Upper lobe of right lung (tissue), 1 donor: ENCODE measurements at regions not wholly inside any gene's neighbourhood (a gene's known extent, or its start where the extent isn't known, plus 50 kb on each side); places are given as distances from the start of the nearest gene placed in this dataset.
A peak's percentile ranks its signal among the peaks of the same experiment; 100 is the strongest.
"Not testable (repeated sequence)": the region's sequence is repeated elsewhere in the genome, so short reads cannot be mapped to it uniquely, and the experiment has no call there.

Experiments
- ATAC-seq: fragments of 200-7000 bp; cut with Tn5 transposase; one replicate; pipeline ENCODE4 v1.9.1; 2020; ENCODE audit warnings: mild to moderate bottlenecking, moderate library complexity
- DNase-seq: peaks from one replicate; pipeline ENCODE4 v3.0.0-alpha.2; 2020
- H3K27ac ChIP-seq: fragments of 200-600 bp; one replicate; pipeline ENCODE4 v1.8.0; 2022
- H3K27me3 ChIP-seq: fragments of 200-600 bp; one replicate; pipeline ENCODE4 v1.8.0; 2022; ENCODE audit warnings: mild to moderate bottlenecking
- H3K36me3 ChIP-seq: fragments of 200-600 bp; one replicate; pipeline ENCODE4 v1.8.0; 2022
- H3K4me1 ChIP-seq: fragments of 200-600 bp; one replicate; pipeline ENCODE4 v1.8.0; 2022
- H3K4me3 ChIP-seq: fragments of 200-600 bp; one replicate; pipeline ENCODE4 v1.8.0; 2022; ENCODE audit warnings: mild to moderate bottlenecking
- H3K9me3 ChIP-seq: fragments of 200-600 bp; one replicate; pipeline ENCODE4 v1.8.0; 2022
- intact Hi-C: fragments of 100-400 bp; cut with DNase I; formaldehyde crosslinking; loops from one replicate; pipeline ENCODE4 v1.11.0; 2022
- TF ChIP-seq, protein P1 (sequence below): fragments of 200-600 bp; IDR thresholded peaks from one replicate; pipeline ENCODE4 v1.8.0; 2022; ENCODE audit warnings: antibody characterized with exemption
- donor health status: DM: no; HTN: yes; CAD: no; lungs with severe emphysema.

DNA sequence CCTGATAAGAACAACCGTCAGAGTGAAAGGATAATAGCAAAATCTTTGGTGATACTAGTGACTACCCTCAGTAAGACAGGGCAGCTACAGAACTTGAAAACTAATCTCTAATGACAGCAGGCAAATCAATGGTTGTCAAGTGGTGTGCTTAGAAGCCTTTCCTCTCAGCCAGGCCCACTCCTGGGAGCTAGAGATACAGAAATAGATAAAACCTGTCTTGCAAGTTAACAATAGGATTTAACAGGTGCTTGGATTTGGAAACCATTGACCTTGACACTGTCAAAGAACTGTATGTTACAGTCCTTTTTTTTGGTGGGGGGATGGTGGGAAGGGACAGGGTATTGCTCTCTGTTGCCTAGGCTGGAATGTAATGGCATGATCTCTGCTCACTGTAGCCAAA is 118.6 kb downstream of the BASP1 start:
- intact Hi-C loops = no loop called here
- no peak for DNase-seq

DNA sequence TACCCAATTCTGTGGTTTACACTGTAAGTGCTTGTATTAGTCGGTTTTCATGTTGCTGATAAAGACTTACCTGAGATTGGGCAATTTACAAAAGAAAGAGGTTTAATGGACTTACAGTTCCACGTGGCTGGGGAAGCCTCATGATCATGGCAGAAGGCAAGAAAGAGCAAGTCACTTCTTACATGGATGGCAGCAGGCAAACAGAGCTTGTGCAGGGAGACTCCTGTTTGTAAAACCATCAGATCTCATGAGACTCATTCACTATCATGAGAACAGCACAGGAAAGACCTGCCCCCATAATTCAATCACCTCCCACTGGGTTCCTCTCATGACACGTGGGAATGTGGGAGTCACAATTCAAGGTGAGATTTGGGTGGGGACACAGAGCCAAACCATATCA is 119.3 kb downstream of the BASP1 start:
- H3K4me3 ChIP-seq, H3K27ac ChIP-seq, DNase-seq, H3K9me3 ChIP-seq, intact Hi-C loops, H3K36me3 ChIP-seq, H3K27me3 ChIP-seq, H3K4me1 ChIP-seq, ATAC-seq: not testable (repeated sequence)

More for the DNA sequence above, 118.6 kb downstream of the BASP1 start:
- no peak overlapping the region for H3K27ac ChIP-seq
- H3K4me1 ChIP-seq = peaks cover 6% of the 10 kb centered on the region
- ATAC-seq = no peak
- TF ChIP-seq, protein P1, sequence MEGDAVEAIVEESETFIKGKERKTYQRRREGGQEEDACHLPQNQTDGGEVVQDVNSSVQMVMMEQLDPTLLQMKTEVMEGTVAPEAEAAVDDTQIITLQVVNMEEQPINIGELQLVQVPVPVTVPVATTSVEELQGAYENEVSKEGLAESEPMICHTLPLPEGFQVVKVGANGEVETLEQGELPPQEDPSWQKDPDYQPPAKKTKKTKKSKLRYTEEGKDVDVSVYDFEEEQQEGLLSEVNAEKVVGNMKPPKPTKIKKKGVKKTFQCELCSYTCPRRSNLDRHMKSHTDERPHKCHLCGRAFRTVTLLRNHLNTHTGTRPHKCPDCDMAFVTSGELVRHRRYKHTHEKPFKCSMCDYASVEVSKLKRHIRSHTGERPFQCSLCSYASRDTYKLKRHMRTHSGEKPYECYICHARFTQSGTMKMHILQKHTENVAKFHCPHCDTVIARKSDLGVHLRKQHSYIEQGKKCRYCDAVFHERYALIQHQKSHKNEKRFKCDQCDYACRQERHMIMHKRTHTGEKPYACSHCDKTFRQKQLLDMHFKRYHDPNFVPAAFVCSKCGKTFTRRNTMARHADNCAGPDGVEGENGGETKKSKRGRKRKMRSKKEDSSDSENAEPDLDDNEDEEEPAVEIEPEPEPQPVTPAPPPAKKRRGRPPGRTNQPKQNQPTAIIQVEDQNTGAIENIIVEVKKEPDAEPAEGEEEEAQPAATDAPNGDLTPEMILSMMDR = no peak
- no peak overlapping the region for H3K4me3 ChIP-seq
- no peaks in the 10 kb centered on the region for H3K36me3 ChIP-seq
- no peaks in the 10 kb centered on the region for H3K27me3 ChIP-seq
- H3K9me3 ChIP-seq = no peaks in the 10 kb centered on the region

DNA sequence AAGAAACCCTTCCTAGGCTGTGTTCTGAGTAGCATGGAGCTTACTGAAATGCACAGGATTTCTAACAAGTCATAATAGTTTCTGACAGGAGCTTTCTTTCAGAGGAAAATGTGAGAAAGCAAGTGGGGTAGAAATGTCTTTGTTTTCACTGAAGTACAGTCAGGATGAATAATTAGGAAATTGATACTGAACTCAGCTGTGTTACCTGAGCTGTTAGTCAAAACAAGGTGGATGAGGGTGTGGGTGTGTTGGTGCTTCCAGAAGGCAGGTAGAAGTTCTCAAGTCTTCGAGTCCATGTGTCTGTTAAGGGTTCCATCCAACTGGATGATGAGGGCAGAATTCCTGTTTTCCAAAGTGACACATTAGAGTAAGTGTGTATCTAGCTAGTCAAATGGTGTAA is 122.4 kb downstream of the BASP1 start:
- intact Hi-C loops = no loop called here
- H3K4me1 ChIP-seq = peaks cover 8% of the 10 kb centered on the region
- H3K36me3 ChIP-seq = no peaks in the 10 kb centered on the region
- TF ChIP-seq, protein P1 = no peak
- ATAC-seq (no peak), DNase-seq (no peak)
- no peak overlapping the region for H3K4me3 ChIP-seq
- H3K27me3 ChIP-seq = no peaks in the 10 kb centered on the region
- no peak overlapping the region for H3K27ac ChIP-seq
- no peaks in the 10 kb centered on the region for H3K9me3 ChIP-seq

DNA sequence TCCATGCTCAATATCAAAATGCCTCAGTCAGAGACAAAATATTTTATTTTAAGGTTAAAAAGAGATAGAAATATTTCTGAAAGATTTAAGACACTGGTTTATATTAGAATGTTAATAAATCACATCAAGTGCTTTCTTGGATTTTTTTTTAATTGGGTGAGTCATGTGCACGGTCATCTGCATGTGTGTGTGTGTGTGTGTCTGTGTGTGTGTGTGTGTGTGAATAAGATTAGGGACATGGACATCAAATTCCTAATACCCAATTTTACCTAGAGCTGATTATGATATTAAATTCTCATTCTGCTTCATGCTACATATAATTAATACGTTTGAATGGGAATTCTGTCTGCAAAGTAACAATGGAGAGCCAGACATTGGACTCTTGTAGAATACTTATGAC is 122.9 kb downstream of the BASP1 start:
- no peak overlapping the region for H3K27ac ChIP-seq
- no peak for DNase-seq
- no peaks in the 10 kb centered on the region for H3K9me3 ChIP-seq
- H3K27me3 ChIP-seq = no peaks in the 10 kb centered on the region
- H3K4me1 ChIP-seq = peaks cover 8% of the 10 kb centered on the region
- TF ChIP-seq, protein P1 = no peak
- no peak overlapping the region for H3K4me3 ChIP-seq
- no peaks in the 10 kb centered on the region for H3K36me3 ChIP-seq
- ATAC-seq = no peak
- intact Hi-C loops = no loop called here

DNA sequence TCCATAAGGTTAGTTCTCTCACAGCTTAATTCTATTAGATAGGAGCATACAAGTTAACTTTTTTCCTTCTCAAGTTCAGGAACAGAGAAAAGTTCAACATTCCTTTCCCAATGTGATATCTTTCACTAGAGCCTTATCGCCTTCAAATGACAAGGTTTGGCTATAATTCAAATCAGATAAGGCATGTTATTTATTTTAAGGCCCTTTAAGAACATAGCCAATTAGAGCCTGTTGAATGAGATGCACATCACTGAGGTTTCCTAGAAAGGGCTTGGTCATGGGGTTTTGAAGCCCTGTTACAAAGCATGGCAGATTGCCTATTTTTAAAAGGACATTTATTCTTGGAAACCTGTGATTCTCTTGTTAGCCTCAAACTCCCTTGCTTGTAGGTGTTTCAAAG is 123.4 kb downstream of the BASP1 start:
- H3K27ac ChIP-seq = no peak overlapping the region
- H3K36me3 ChIP-seq = no peaks in the 10 kb centered on the region
- peaks cover 8% of the 10 kb centered on the region for H3K4me1 ChIP-seq
- H3K27me3 ChIP-seq = no peaks in the 10 kb centered on the region
- DNase-seq (no peak), ATAC-seq (peak; percentile 54)
- intact Hi-C loops = no loop called here
- no peaks in the 10 kb centered on the region for H3K9me3 ChIP-seq
- TF ChIP-seq, protein P1 = no peak
- no peak overlapping the region for H3K4me3 ChIP-seq

DNA sequence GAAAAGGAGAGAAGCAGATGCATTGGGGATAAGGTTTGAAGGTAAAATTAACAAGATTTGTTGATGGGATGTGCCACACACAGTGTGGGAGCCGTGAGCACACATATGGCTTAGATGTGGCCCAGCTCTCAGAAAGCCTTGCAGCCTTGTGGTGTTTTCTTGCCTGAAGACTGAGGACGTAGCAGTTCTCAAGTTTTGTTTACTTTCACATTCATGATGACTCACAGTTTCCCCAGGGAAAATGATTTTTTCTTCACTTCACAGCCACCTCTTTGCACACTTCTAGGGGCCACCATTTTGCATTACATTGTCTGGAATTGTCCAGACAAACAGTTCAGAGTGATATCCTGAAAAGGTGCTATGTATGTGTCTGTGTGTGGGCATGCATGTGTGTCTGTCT is 126.2 kb downstream of the BASP1 start:
- H3K4me1 ChIP-seq = peaks cover 8% of the 10 kb centered on the region
- no peak overlapping the region for H3K27ac ChIP-seq
- intact Hi-C loops = no loop called here
- H3K36me3 ChIP-seq = no peaks in the 10 kb centered on the region
- no peaks in the 10 kb centered on the region for H3K27me3 ChIP-seq
- H3K9me3 ChIP-seq = no peaks in the 10 kb centered on the region
- TF ChIP-seq, protein P1 = no peak
- no peak for DNase-seq
- peak; percentile 68 for ATAC-seq
- no peak overlapping the region for H3K4me3 ChIP-seq
